ENCODE measurements at regions not wholly inside any gene's neighbourhood (a gene's known extent, or its start where the extent isn't known, plus 50 kb on each side); places are given as distances from the start of the nearest gene placed in this dataset.
"Not testable (repeated sequence)": the region's sequence is repeated elsewhere in the genome, so short reads cannot be mapped to it uniquely, and the experiment has no call there.

DNA sequence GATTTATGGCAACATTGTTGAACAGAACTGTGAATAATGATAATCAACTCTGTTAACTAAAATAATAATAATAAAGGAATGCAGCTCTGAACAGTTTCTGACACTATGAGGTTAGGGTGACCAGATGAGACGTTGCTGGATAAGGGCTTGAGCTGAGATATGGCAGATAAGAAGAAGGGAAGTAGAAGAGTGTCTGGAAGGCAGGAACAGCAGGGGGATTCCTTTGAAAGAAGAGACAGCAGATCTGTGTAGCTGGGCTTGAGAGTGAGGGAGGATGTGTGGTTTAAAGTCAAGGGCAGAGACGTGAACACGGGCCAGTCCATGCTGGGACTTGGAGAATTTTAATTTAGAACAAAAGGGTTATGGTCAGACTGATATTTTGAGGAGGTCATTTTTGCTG, 273.1 kb upstream of the SLC14A2 start:
- no peak for DNase-seq (ENCODE audit: low spot score)

GRCh38 chr18:45342653-45343052, 272.6 kb upstream of the SLC14A2 start:
- DNase-seq (ENCODE audit: low spot score), result no peak

GRCh38 chr18:45343365-45343764, 271.9 kb upstream of the SLC14A2 start:
- no peak for DNase-seq (ENCODE audit: low spot score)

- not testable (repeated sequence) for DNase-seq (ENCODE audit: low spot score)
These were observed 270.6 kb upstream of the SLC14A2 start for GRCh38 chr18:45344680-45345079.

- DNase-seq (ENCODE audit: low spot score), result no peak
These were observed 266.3 kb upstream of the SLC14A2 start for GRCh38 chr18:45349019-45349418.

- DNase-seq (ENCODE audit: low spot score), result no peak
These were observed 265.8 kb upstream of the SLC14A2 start for GRCh38 chr18:45349467-45349866.

DNA sequence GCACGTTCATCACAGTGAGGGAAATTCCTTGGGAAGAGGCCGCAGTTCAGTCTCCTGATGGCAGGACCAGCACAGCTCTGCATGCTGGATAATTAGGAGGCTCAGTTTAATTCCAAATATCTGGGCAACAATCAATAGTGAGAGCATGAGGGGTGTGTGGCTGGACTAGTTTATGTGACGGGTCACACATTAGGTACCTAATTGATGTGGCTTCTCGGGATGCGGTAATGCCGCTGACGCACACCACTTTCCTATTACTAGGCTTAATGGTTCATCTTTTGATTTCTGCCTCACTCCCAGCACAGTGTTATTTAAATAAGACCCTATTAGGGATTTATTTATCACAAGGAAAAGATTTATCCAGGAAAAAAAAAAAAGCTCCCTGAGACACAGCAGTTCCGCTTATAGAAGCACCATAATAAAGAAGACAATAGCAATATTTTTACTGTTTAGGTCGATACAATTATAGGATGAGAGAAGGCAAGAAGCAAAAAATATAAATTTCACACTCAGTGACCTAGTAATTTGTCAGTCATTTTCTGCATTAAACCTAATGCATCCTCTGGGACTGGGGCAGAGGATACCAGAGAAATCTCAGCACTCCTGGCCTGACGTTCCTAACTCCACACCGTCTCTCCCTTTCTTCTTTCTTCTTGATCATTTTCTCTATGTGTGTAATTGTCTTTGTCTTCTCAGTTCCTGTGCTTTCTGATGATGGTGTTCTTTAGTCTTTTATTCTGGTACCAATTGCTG, 264.7 kb upstream of the SLC14A2 start:
- DNase-seq (ENCODE audit: low spot score), result no peak

DNA sequence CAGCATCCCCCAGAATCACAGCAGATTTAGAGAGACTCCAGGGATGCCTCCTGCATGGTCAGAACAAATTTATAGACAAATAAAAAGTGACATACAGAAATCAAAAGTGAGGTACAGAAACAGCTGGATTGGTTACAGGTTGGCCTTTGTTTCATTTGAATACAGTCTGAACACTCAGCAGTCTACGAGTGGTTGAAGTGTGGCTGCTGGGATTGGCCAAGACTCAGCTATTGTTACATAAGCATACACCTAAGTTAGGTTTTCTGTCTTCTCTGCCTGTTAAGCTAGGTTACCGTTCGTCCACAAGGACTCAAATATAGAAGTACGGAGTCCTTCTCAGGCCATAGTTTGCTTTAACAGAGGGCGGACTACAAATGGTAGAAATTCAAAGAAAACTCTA, 262.4 kb upstream of the SLC14A2 start:
- no peak for DNase-seq (ENCODE audit: low spot score)

DNA sequence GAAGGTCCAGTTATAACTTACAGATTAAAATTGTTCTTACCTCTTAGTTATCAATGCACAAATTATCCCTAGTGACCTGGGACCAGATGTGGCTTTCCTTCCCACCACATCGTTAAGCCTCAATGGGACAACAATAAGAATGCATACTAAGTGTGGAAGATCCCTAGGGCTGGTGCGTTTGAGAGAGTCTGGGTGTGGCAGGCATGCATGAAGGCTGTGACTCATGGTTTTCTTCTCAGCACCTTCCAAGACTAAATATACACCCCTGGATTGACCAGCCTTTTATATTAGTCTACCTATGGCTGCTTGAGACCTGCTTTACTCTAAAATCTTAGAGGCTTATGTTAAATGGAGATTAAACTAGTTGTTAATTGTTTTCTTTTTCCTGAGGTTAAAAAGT, 261.7 kb upstream of the SLC14A2 start:
- DNase-seq (ENCODE audit: low spot score), result no peak

GRCh38 chr18:45355944-45356520, 259.2 kb upstream of the SLC14A2 start:
- no peak for DNase-seq (ENCODE audit: low spot score)

GRCh38 chr18:45357686-45358470, 257.4 kb upstream of the SLC14A2 start:
- DNase-seq (ENCODE audit: low spot score), result no peak

GRCh38 chr18:45359275-45360009, 255.8 kb upstream of the SLC14A2 start:
- no peak for DNase-seq (ENCODE audit: low spot score)

DNA sequence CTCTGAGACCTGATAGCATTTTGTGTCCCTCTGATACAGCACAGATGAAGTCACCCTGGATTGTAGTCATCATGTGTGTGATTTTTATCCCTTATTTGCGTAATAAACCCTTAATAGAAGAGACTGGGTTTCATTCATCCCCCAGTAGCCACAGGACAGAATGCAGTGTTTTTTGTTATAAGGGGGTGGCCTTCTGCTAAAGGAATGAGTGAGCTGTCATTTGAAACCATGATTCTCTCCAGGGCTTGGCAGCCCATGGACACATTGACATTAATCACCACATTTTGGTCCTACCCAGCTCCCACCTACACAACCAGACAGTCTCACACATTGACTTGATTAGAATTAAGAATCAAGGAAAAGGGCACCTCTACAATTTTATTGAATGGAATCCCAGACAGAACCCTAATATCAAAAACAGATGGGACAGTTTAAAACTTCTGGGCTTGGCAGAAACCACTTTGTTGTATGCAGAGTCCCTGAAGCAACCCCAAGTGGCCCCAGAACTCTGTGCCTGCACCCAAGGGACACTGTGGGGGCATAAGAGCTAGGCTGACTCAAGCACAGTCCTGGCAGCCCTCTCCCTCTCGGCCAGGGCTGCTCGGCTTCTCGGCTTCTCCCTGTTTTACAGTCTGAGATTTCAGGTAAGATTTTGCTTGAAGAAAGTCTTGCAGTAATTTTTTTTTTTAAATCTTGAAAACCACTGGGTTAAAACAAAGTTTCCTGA, 254.0 kb upstream of the SLC14A2 start:
- no peak for DNase-seq (ENCODE audit: low spot score)

DNA sequence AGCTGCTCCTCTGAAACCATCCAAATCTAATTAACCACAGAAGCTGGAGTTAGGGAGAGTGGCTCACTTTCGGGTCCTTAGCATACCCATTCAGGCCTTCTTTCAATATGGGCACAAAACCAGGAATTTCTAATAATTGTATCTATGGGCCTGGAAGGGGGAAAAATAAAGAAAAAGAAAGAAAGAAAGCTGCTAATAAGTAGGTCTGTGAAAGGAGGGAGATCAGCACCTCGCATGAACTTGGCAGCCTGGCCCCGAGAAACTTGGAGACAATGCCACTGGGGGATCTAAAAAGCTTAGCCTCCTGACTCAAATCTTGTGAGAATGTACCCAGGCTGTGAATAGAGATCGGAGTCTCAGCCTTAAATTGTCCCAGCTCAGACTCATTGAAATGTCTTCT, 252.1 kb upstream of the SLC14A2 start:
- no peak for DNase-seq (ENCODE audit: low spot score)

- no peak for DNase-seq (ENCODE audit: low spot score)
These were observed 249.4 kb upstream of the SLC14A2 start for GRCh38 chr18:45365835-45366234.

DNA sequence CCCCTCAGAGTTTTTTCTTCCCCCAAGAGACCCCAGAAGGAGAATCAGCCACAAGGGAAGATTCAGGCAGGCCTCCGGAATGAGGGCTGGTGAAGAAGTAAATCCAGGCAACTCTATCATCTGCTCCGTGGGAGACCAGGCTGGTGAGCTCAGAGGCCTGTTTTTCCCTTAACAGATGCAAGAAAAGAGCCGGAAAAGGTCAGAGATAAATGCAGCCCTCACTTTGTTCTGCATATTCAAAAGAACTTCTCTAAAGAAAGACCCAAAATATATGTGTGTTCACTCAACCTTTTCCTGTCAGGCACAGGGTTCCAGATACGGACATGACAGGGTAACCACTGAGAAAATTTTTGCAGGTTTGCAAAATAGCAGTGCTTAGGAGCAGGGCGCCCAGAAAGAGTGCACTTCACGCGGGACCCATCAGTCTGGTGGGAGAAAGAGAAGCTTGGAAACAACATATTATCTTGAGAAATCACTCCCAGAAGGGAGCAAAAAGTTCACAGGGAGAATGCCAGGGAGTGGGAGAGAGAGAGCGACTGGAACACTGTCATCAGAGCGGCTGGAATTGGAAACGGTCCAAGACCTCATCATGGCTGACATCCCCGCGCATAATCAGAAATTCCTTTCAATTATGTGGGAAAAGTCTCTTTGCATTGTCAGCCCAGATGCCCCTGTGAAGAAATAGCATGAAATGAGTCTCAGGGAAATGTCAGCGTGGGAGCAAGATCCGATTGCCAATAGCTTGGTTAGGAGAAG, 244.8 kb upstream of the SLC14A2 start:
- DNase-seq (ENCODE audit: low spot score), result no peak

GRCh38 chr18:45373286-45373880, 241.9 kb upstream of the SLC14A2 start:
- no peak for DNase-seq (ENCODE audit: low spot score)

- DNase-seq (ENCODE audit: low spot score), result no peak
These were observed 241.0 kb upstream of the SLC14A2 start for GRCh38 chr18:45374236-45374635.

GRCh38 chr18:45374878-45375630, 240.2 kb upstream of the SLC14A2 start:
- DNase-seq (ENCODE audit: low spot score), result no peak

DNA sequence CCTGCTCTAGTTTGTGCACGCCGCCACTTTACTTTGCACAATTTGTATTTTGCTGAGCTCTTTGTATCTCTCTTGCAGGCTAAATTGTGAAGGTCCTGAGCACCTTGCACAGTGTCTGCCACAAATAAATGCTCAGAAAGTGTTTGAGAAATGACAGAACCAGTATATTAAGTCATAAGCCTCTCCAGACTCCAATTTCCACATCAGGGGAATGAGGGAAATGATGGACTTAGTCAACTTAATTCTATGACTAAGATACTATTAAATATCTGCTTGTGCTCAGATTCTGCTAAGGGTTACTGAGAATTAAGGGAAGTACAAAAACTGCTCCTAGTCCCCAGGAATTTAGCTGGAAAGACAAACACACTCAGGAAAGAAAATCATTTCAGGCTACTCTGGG, 239.1 kb upstream of the SLC14A2 start:
- no peak for DNase-seq (ENCODE audit: low spot score)
